Neural progenitor cell (in vitro differentiated cells): ENCODE measurements at regions not wholly inside any gene's neighbourhood (a gene's known extent, or its start where the extent isn't known, plus 50 kb on each side); places are given as distances from the start of the nearest gene placed in this dataset.

Source experiments
- CTCF ChIP-seq: fragments of 200-600 bp; sonication (generic); IDR thresholded peaks from 2 replicates; pipeline ENCODE4 v1.5.1; 2017; ENCODE audit warnings: antibody characterized with exemption, mild to moderate bottlenecking
- EZH2 ChIP-seq: fragments of 200-600 bp; sonication (generic); IDR thresholded peaks from 2 replicates; pipeline ENCODE4 v1.6.1; 2017; ENCODE audit warnings: antibody characterized with exemption, mild to moderate bottlenecking, moderate library complexity
- EZH2phosphoT487 ChIP-seq: fragments of 200-600 bp; sonication (generic); IDR thresholded peaks from 2 replicates; pipeline ENCODE4 v1.6.1; 2017; ENCODE audit warnings: antibody characterized with exemption

- TF ChIP-seq CTCF (no peak), EZH2 (no peak), EZH2phosphoT487 (no peak)
These were observed 267.1 kb upstream of the FOXN3 start for GRCh38 chr14:89684139-89684538.
